ENCODE measurements at regions not wholly inside any gene's neighbourhood (a gene's known extent, or its start where the extent isn't known, plus 50 kb on each side); places are given as distances from the start of the nearest gene placed in this dataset.

- intact Hi-C loops (cut with micrococcal nuclease) = loop anchor here (2.0 to 5.0 kb wide), 2 partner anchors 187 to 266 kb away; no protein-coding TSS in a partner anchor
- Histone ChIP-seq H3K4me2 (ENCODE audit: insufficient read depth, low read length) (no peak overlapping the region), H3K79me2 (ENCODE audit: control insufficient read depth, insufficient read depth, low read length) (no peaks in the 10 kb centered on the region), H3K4me3 (replicated peaks in 1 of 3; ENCODE audit: insufficient read depth in 1 of 3, low read depth in 1 of 3, low read length in 3 of 3) (no peak overlapping the region), H3K4me1 (ENCODE audit: control insufficient read depth, extremely low read depth, insufficient read depth, low read length) (peaks cover 44% of the 10 kb centered on the region), H3K36me3 (ENCODE audit: control insufficient read depth in 2 of 2, extremely low read depth in 1 of 2, insufficient read depth in 2 of 2, low read length in 2 of 2) (no peaks in the 10 kb centered on the region), H2AFZ (ENCODE audit: low read depth, low read length) (no peak overlapping the region), H3K9me1 (replicated peaks; ENCODE audit: control insufficient read depth, extremely low read depth, insufficient read depth, low read length) (no peaks in the 10 kb centered on the region), H3K27ac (ENCODE audit: insufficient read depth, low read depth, low read length) (no peak overlapping the region), H3K9ac (replicated peaks; ENCODE audit: extremely low read depth, insufficient read depth, low read length) (no peak overlapping the region), H3K9me3 (replicated peaks; ENCODE audit: control insufficient read depth, insufficient read depth, low read length) (no peaks in the 10 kb centered on the region), H3K27me3 (ENCODE audit: control insufficient read depth in 2 of 2, insufficient read depth in 2 of 2, low read length in 2 of 2) (no peaks in the 10 kb centered on the region), H4K20me1 (replicated peaks; ENCODE audit: control insufficient read depth, extremely low read depth, insufficient read depth, low read length) (no peaks in the 10 kb centered on the region)
- FAIRE-seq (no peak), DNase-seq (ENCODE audit: low read depth, low spot score) (no peak)
- ChIA-PET CTCF (interaction anchor here (1.6 kb wide), 1 partner anchor 135 kb away, joined by 6 read pairs; the partner anchor contains the start of gene RAI14), POLR2A (no interaction called here)
- TF ChIP-seq FOS (IDR thresholded peaks at IDR 0.05; ENCODE audit: borderline replicate concordance, insufficient read depth, low read length) (no peak), CTCF (IDR thresholded peaks at IDR 0.05; ENCODE audit: extremely low read depth in 1 of 2, insufficient read depth in 1 of 2, low read depth in 1 of 2, low read length in 2 of 2) (no peak), JUN (IDR thresholded peaks at IDR 0.05; ENCODE audit: borderline replicate concordance, insufficient read depth, insufficient read length, low read depth) (no peak), POLR2A (IDR thresholded peaks at IDR 0.05; ENCODE audit: low read depth, low read length) (no peak), EZH2 (IDR thresholded peaks at IDR 0.05; ENCODE audit: borderline replicate concordance, low read depth, low read length, severe bottlenecking) (no peak), POLR2AphosphoS5 (IDR thresholded peaks at IDR 0.05; ENCODE audit: insufficient read depth, low read depth, low read length) (no peak), MAX (IDR thresholded peaks at IDR 0.05; ENCODE audit: insufficient read depth, insufficient read length) (no peak), MYC (IDR thresholded peaks at IDR 0.05; ENCODE audit: low read depth, low read length) (no peak), GATA2 (IDR thresholded peaks at IDR 0.05; ENCODE audit: insufficient read depth, insufficient read length, low read depth, low read length) (no peak)
- dilution Hi-C loops (cut with MboI; ENCODE audit: extremely low pct_ligation_motif_present, low sequenced_read_pairs) = no loop called here
- no TSS peak for BruUV-seq (replicated peaks)
Observed at GRCh38 chr5:34521628-34522290, 134.4 kb upstream of the RAI14 start.
